ENCODE measurements at regions not wholly inside any gene's neighbourhood (a gene's known extent, or its start where the extent isn't known, plus 50 kb on each side); places are given as distances from the start of the nearest gene placed in this dataset.

- H3K27me3 Mint-ChIP-seq: peaks cover 13 to 14% of the 10 kb centered on the region in 2 donors
- H3K4me1 Mint-ChIP-seq: no peaks in the 10 kb centered on the region
- no peaks in the 10 kb centered on the region for H3K9me3 Mint-ChIP-seq
- no peak overlapping the region for H3K27ac Mint-ChIP-seq
- ATAC-seq (replicated peaks) (no peak), DNase-seq (no peak)
- no peak overlapping the region for H3K4me3 Mint-ChIP-seq
- H3K36me3 Mint-ChIP-seq: no peaks in the 10 kb centered on the region
Measured at GRCh38 chr14:23694949-23695663, 58.9 kb downstream of the DHRS2 start.

DNA sequence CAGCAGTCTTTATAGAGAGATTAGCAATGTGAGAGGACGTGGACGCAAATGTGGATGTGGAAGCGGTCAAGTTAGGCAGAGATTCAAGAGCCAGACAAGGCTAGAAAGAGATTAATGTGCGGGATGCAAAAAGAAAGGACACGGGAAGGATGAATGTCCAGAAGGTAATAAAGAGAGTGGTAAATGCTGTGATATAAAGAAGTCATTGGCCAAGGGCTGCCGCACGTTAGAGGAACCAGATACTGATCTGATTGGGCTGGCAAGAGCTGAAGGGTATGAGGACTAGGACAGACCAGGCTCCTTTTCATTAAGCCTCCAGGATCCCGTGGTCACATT is 59.5 kb downstream of the DHRS2 start:
- no peaks in the 10 kb centered on the region for H3K9me3 Mint-ChIP-seq
- H3K27me3 Mint-ChIP-seq: peaks cover 12 to 14% of the 10 kb centered on the region in 2 donors
- ATAC-seq (replicated peaks) (peak in 1 of 2 donors; percentile 34), DNase-seq (no peak)
- no peak overlapping the region for H3K27ac Mint-ChIP-seq
- H3K4me3 Mint-ChIP-seq: no peak overlapping the region
- no peaks in the 10 kb centered on the region for H3K4me1 Mint-ChIP-seq
- H3K36me3 Mint-ChIP-seq: no peaks in the 10 kb centered on the region

- Mint-ChIP-seq H3K27me3 (peaks cover 12 to 16% of the 10 kb centered on the region in 2 donors), H3K9me3 (no peaks in the 10 kb centered on the region), H3K4me3 (no peak overlapping the region), H3K27ac (no peak overlapping the region), H3K36me3 (no peaks in the 10 kb centered on the region), H3K4me1 (no peaks in the 10 kb centered on the region)
- DNase-seq (no peak), ATAC-seq (replicated peaks) (no peak)
Measured at GRCh38 chr14:23696701-23697239, 60.6 kb downstream of the DHRS2 start.

- no peak overlapping the region for H3K27ac Mint-ChIP-seq
- H3K27me3 Mint-ChIP-seq: peaks cover 14 to 17% of the 10 kb centered on the region in 2 donors
- no peaks in the 10 kb centered on the region for H3K36me3 Mint-ChIP-seq
- ATAC-seq (replicated peaks) (no peak), DNase-seq (no peak)
- H3K4me3 Mint-ChIP-seq: no peak overlapping the region
- H3K4me1 Mint-ChIP-seq: no peaks in the 10 kb centered on the region
- H3K9me3 Mint-ChIP-seq: peaks cover 0 to under 1% of the 10 kb centered on the region in 2 donors
Measured at GRCh38 chr14:23697680-23698079, 61.5 kb downstream of the DHRS2 start.

- H3K27me3 Mint-ChIP-seq: peaks cover 12 to 14% of the 10 kb centered on the region in 2 donors
- no peak for ATAC-seq (replicated peaks)
- H3K36me3 Mint-ChIP-seq: no peaks in the 10 kb centered on the region
- DNase-seq: no peak
- H3K4me1 Mint-ChIP-seq: no peaks in the 10 kb centered on the region
- H3K4me3 Mint-ChIP-seq: no peak overlapping the region
- H3K27ac Mint-ChIP-seq: no peak overlapping the region
- peaks cover 7 to 8% of the 10 kb centered on the region in 2 donors for H3K9me3 Mint-ChIP-seq
Measured at GRCh38 chr14:23702656-23703426, 66.7 kb downstream of the DHRS2 start.

GRCh38 chr14:23704890-23705289 is 68.7 kb downstream of the DHRS2 start:
- Mint-ChIP-seq H3K27me3 (peaks cover 8 to 12% of the 10 kb centered on the region in 2 donors), H3K27ac (no peak overlapping the region), H3K4me3 (no peak overlapping the region), H3K4me1 (no peaks in the 10 kb centered on the region), H3K36me3 (no peaks in the 10 kb centered on the region), H3K9me3 (peaks cover 7 to 8% of the 10 kb centered on the region in 2 donors)
- ATAC-seq (replicated peaks) (no peak), DNase-seq (no peak)

GRCh38 chr14:23707415-23707814 is 71.3 kb downstream of the DHRS2 start:
- H3K9me3 Mint-ChIP-seq: peaks cover 7 to 8% of the 10 kb centered on the region in 2 donors
- peaks cover 4 to 5% of the 10 kb centered on the region in 2 donors for H3K27me3 Mint-ChIP-seq
- H3K36me3 Mint-ChIP-seq: no peaks in the 10 kb centered on the region
- H3K4me3 Mint-ChIP-seq: no peak overlapping the region
- no peak overlapping the region for H3K27ac Mint-ChIP-seq
- H3K4me1 Mint-ChIP-seq: no peaks in the 10 kb centered on the region
- DNase-seq (no peak), ATAC-seq (replicated peaks) (no peak)

DNA sequence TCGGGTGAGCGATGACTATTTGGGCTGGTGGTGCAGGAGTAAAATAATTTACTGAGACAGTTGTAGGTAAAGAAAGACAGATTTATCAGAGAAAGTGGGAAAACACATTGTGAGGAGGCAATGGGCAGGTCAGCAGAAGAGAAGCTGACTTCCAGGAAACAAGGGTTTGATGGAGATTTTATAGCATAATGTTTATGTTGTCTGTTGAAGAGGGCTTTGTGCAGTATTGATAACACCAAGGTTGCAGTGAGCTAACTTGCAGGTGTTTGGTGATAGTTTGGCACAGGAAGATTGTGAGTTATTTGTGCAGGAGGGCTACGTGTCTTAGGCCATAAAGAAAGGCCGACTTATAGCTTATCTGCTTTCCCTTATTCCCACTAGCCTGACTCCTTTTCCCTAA is 72.2 kb downstream of the DHRS2 start:
- DNase-seq (no peak), ATAC-seq (replicated peaks) (no peak)
- H3K9me3 Mint-ChIP-seq: peaks cover 3 to 8% of the 10 kb centered on the region in 2 donors
- peaks cover 5 to 7% of the 10 kb centered on the region in 2 donors for H3K27me3 Mint-ChIP-seq
- H3K4me1 Mint-ChIP-seq: no peaks in the 10 kb centered on the region
- H3K36me3 Mint-ChIP-seq: no peaks in the 10 kb centered on the region
- H3K4me3 Mint-ChIP-seq: no peak overlapping the region
- H3K27ac Mint-ChIP-seq: no peak overlapping the region

GRCh38 chr14:23709923-23710322 is 73.8 kb downstream of the DHRS2 start:
- Mint-ChIP-seq H3K27me3 (peaks cover 6 to 9% of the 10 kb centered on the region in 2 donors), H3K4me1 (no peaks in the 10 kb centered on the region), H3K27ac (no peak overlapping the region), H3K4me3 (no peak overlapping the region), H3K36me3 (no peaks in the 10 kb centered on the region), H3K9me3 (peaks cover 3 to 5% of the 10 kb centered on the region in 2 donors)
- DNase-seq: no peak
- no peak for ATAC-seq (replicated peaks)

DNA sequence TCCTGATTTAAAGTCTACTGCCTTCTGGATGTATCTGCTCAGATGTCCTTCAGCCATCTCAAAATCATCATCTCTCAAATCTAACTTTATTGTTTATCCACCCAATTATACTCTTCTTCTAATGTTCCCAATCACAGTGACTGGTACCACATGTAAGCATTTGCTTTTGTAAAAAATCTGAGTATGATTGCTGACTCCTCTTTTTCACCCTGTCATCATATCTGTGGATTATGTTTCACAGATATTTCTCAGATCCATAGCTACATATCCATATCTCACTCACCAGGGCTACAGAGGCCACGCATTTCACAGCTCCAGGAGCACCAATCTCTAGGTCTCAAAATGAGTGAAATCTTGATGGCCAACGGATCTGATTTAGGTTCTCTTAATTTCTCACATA is 76.1 kb downstream of the DHRS2 start:
- H3K36me3 Mint-ChIP-seq: no peaks in the 10 kb centered on the region
- H3K9me3 Mint-ChIP-seq: peaks cover 2 to 5% of the 10 kb centered on the region in 2 donors
- no peaks in the 10 kb centered on the region for H3K4me1 Mint-ChIP-seq
- H3K4me3 Mint-ChIP-seq: no peak overlapping the region
- ATAC-seq (replicated peaks) (no peak), DNase-seq (no peak)
- no peak overlapping the region for H3K27ac Mint-ChIP-seq
- H3K27me3 Mint-ChIP-seq: peaks cover 9 to 13% of the 10 kb centered on the region in 2 donors

GRCh38 chr14:23719225-23719985 is 83.2 kb downstream of the DHRS2 start:
- peak in 1 of 2 donors; percentile 21 for ATAC-seq (replicated peaks)
- DNase-seq: no peak
- no peaks in the 10 kb centered on the region for H3K36me3 Mint-ChIP-seq
- no peak overlapping the region for H3K4me3 Mint-ChIP-seq
- no peak overlapping the region for H3K27ac Mint-ChIP-seq
- no peaks in the 10 kb centered on the region for H3K4me1 Mint-ChIP-seq
- H3K27me3 Mint-ChIP-seq: peaks cover 5 to 6% of the 10 kb centered on the region in 2 donors
- H3K9me3 Mint-ChIP-seq: peaks cover 0 to 5% of the 10 kb centered on the region in 2 donors

GRCh38 chr14:23722675-23723074 is 86.5 kb downstream of the DHRS2 start:
- no peak overlapping the region for H3K4me3 Mint-ChIP-seq
- no peak overlapping the region for H3K27ac Mint-ChIP-seq
- peaks cover 0 to 6% of the 10 kb centered on the region in 2 donors for H3K27me3 Mint-ChIP-seq
- H3K36me3 Mint-ChIP-seq: no peaks in the 10 kb centered on the region
- H3K9me3 Mint-ChIP-seq: peaks cover 0 to 2% of the 10 kb centered on the region in 2 donors
- H3K4me1 Mint-ChIP-seq: no peaks in the 10 kb centered on the region
- ATAC-seq (replicated peaks) (no peak), DNase-seq (no peak)

- no peaks in the 10 kb centered on the region for H3K4me1 Mint-ChIP-seq
Measured at GRCh38 chr14:23723911-23724310, 87.7 kb downstream of the DHRS2 start.

DNA sequence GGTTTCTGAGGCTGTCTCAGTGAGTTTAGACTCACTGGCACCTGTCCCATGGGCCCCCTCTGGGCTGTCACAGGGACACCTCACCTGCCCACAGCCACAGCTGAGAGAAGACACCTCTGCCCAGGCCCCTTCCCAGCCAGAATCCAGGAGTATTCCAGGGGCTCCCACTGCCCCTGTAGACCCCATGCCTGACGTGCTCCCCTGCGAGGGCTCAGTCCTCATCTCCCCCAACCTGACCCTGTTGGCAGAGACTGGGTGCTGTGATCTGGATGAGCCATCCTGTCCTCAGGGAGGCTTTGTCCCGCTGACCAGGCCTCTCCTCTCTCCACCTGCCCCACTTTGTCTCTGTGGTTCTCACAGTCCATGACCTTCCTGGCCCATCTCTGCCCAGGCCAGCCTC is 89.4 kb downstream of the DHRS2 start:
- H3K9me3 Mint-ChIP-seq: peaks cover 0 to 2% of the 10 kb centered on the region in 2 donors
- H3K36me3 Mint-ChIP-seq: no peaks in the 10 kb centered on the region
- H3K4me1 Mint-ChIP-seq: no peaks in the 10 kb centered on the region
- H3K27me3 Mint-ChIP-seq: peaks cover 8 to 14% of the 10 kb centered on the region in 2 donors
- DNase-seq (no peak), ATAC-seq (replicated peaks) (no peak)
- H3K4me3 Mint-ChIP-seq: no peak overlapping the region
- no peak overlapping the region for H3K27ac Mint-ChIP-seq

More at GRCh38 chr14:23723911-23724310, 87.7 kb downstream of the DHRS2 start:
- DNase-seq: no peak
- no peak overlapping the region for H3K4me3 Mint-ChIP-seq
- H3K27ac Mint-ChIP-seq: no peak overlapping the region
- ATAC-seq (replicated peaks): no peak
- peaks cover 0 to 2% of the 10 kb centered on the region in 2 donors for H3K9me3 Mint-ChIP-seq
- peaks cover 0 to 6% of the 10 kb centered on the region in 2 donors for H3K27me3 Mint-ChIP-seq
- H3K36me3 Mint-ChIP-seq: no peaks in the 10 kb centered on the region
